Ramos (cell line): ENCODE measurements at regions not wholly inside any gene's neighbourhood (a gene's known extent, or its start where the extent isn't known, plus 50 kb on each side); places are given as distances from the start of the nearest gene placed in this dataset.
"Not testable (repeated sequence)": the region's sequence is repeated elsewhere in the genome, so short reads cannot be mapped to it uniquely, and the experiment has no call there.

Source experiments
- in situ Hi-C: fragments of 300-500 bp; cut with MboI; formaldehyde crosslinking; loops from one replicate; pipeline ENCODE4 v1.14.3; 2022; ENCODE audit warnings: low sequenced_read_pairs; ENCODE audit not compliant: unreplicated experiment

GRCh38 chr16:86877108-86877507, 298.8 kb downstream of the FOXL1 start:
- in situ Hi-C loops: no loop called here

- in situ Hi-C loops: no loop called here
Measured at GRCh38 chr16:86877835-86878234, 299.5 kb downstream of the FOXL1 start.

GRCh38 chr16:86878236-86879080, 300.1 kb downstream of the FOXL1 start:
- in situ Hi-C loops: no loop called here

GRCh38 chr16:86879268-86879667, 300.9 kb downstream of the FOXL1 start:
- in situ Hi-C loops: no loop called here

GRCh38 chr16:86880316-86881117, 302.2 kb downstream of the FOXL1 start:
- in situ Hi-C loops: no loop called here

GRCh38 chr16:86881118-86881510, 302.8 kb downstream of the FOXL1 start:
- in situ Hi-C loops: no loop called here

GRCh38 chr16:86881861-86882273, 303.5 kb downstream of the FOXL1 start:
- in situ Hi-C loops: no loop called here

GRCh38 chr16:86882586-86883280, 304.4 kb downstream of the FOXL1 start:
- in situ Hi-C loops: no loop called here

- in situ Hi-C loops: no loop called here
Measured at GRCh38 chr16:86883583-86884389, 305.4 kb downstream of the FOXL1 start.

- in situ Hi-C loops: no loop called here
Measured at GRCh38 chr16:86884390-86884650, 306.0 kb downstream of the FOXL1 start.

- in situ Hi-C loops: no loop called here
Measured at GRCh38 chr16:86885139-86885538, 306.8 kb downstream of the FOXL1 start.

- in situ Hi-C loops: no loop called here
Measured at GRCh38 chr16:86886651-86887050, 308.3 kb downstream of the FOXL1 start.

GRCh38 chr16:86887416-86887815, 309.1 kb downstream of the FOXL1 start:
- in situ Hi-C loops: no loop called here

- in situ Hi-C loops: no loop called here
Measured at GRCh38 chr16:86888231-86889053, 310.1 kb downstream of the FOXL1 start.

- in situ Hi-C loops: not testable (repeated sequence)
Measured at GRCh38 chr16:86889054-86889366, 310.7 kb downstream of the FOXL1 start.

GRCh38 chr16:86889974-86890373, 311.6 kb downstream of the FOXL1 start:
- in situ Hi-C loops: no loop called here

GRCh38 chr16:86891121-86891520, 312.8 kb downstream of the FOXL1 start:
- in situ Hi-C loops: no loop called here

GRCh38 chr16:86891631-86892030, 313.3 kb downstream of the FOXL1 start:
- in situ Hi-C loops: no loop called here

- in situ Hi-C loops: no loop called here
Measured at GRCh38 chr16:86892509-86892908, 314.2 kb downstream of the FOXL1 start.

- in situ Hi-C loops: no loop called here
Measured at GRCh38 chr16:86893506-86893905, 315.2 kb downstream of the FOXL1 start.
